ENCODE measurements at regions not wholly inside any gene's neighbourhood (a gene's known extent, or its start where the extent isn't known, plus 50 kb on each side); places are given as distances from the start of the nearest gene placed in this dataset.
A peak's percentile ranks its signal among the peaks of the same experiment; 100 is the strongest.
"Not testable (repeated sequence)": the region's sequence is repeated elsewhere in the genome, so short reads cannot be mapped to it uniquely, and the experiment has no call there.

DNA sequence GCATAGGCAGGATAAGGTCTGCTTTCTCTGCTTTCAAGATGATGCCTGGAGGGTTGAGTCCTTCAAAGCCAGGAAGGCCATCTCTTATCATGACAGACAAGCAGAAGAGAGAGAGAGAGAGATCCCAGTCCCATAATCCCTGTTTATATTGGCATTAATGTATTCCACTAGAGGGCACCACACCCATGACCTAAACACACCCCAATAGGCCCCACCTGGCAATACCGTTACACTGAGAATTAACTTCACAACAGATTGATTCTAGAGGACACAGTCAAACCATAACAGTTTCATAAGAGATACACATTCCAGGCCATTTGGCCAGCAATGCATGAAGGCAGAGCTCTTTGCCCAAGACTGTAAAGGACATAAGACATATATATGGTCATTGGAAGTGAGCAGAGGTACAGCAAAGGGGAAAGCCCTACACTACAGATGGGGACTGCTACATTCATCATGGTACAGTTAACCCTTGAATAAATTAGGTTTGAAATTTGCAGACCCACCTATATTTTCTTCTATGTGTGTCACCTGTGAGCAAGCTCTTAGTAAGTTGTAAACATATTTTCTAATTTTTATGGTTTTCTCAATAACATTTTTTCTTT, 1516.1 kb downstream of the RPIA start:
- peak; percentile 3 for DNase-seq (ENCODE audit: low read depth)
- no peak overlapping the region for H3K4me3 ChIP-seq (ENCODE audit: low read length)
- TF ChIP-seq, protein P1, sequence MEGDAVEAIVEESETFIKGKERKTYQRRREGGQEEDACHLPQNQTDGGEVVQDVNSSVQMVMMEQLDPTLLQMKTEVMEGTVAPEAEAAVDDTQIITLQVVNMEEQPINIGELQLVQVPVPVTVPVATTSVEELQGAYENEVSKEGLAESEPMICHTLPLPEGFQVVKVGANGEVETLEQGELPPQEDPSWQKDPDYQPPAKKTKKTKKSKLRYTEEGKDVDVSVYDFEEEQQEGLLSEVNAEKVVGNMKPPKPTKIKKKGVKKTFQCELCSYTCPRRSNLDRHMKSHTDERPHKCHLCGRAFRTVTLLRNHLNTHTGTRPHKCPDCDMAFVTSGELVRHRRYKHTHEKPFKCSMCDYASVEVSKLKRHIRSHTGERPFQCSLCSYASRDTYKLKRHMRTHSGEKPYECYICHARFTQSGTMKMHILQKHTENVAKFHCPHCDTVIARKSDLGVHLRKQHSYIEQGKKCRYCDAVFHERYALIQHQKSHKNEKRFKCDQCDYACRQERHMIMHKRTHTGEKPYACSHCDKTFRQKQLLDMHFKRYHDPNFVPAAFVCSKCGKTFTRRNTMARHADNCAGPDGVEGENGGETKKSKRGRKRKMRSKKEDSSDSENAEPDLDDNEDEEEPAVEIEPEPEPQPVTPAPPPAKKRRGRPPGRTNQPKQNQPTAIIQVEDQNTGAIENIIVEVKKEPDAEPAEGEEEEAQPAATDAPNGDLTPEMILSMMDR (conservative IDR thresholded peaks at IDR 0.05; ENCODE audit: low read length) = peak; percentile 44

DNA sequence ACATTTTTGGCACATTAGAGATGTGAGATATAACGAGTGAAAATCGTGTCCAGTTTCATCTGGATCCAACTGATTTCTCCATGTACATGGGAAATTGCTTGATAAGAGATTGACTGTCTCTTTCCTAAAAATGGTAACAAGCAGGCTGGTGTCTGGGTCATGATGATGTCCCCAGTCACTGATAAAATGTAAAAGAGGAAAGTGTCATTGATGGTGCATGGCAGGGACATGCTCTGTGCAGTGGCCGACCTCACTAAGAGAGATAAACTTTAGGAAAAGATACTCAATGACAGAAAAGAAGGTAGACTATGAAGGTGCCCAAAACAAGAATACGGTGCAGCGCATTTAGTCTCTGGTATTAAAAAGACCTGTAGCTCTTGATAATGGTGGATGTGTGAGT, 1517.5 kb downstream of the RPIA start:
- no peak for DNase-seq (ENCODE audit: low read depth)
- H3K4me3 ChIP-seq (ENCODE audit: low read length) = no peak overlapping the region
- TF ChIP-seq, protein P1 (conservative IDR thresholded peaks at IDR 0.05; ENCODE audit: low read length) = no peak

- TF ChIP-seq, protein P1 (conservative IDR thresholded peaks at IDR 0.05; ENCODE audit: low read length) = no peak
- H3K4me3 ChIP-seq (ENCODE audit: low read length) = no peak overlapping the region
- DNase-seq (ENCODE audit: low read depth) = no peak
Observed at GRCh38 chr2:90209806-90210205, 1518.3 kb downstream of the RPIA start.

- DNase-seq (ENCODE audit: low read depth); H3K4me3 ChIP-seq (ENCODE audit: low read length): not testable (repeated sequence)
Observed at GRCh38 chr2:90215880-90216279, 1524.4 kb downstream of the RPIA start.

DNA sequence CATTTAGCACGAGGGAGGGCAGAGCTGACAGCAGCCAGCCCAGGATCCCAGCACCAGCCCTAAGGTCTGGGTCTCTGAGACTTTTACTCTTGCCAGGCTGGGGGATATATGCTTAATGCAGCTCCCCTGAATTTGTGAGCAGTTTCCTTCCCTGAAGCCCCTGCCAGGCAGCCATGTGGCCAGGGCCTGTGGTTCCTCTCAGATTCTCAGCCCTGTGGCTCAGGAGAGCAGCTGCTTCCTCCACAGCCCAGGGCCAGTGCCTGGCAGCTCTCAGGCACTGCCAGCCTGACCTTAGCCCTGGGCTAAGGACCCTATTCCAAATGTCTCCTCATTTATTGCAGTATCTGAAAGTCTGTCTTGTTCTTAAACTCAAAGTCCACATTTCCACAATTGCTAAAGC, 1525.3 kb downstream of the RPIA start:
- DNase-seq (ENCODE audit: low read depth); H3K4me3 ChIP-seq (ENCODE audit: low read length): not testable (repeated sequence)

DNA sequence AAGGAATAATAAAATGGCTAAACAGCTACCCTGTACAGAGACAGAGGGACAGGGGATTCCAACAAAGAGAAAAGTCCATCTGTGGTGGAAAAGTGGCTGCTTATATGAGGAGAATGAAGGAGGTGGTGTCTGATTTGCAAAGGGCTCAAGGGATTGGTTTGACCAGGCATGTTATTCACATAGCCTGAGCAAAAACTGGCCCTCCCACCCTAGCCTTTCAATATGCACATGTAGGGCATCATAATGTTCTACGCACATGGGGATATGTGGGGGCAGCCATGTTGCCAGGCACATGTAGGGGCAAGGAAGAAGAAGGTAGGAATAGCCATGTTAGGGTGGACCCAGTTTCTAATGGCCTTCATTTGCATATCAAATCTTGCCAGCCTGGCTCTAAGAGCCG, 1527.1 kb downstream of the RPIA start:
- H3K4me3 ChIP-seq (ENCODE audit: low read length); DNase-seq (ENCODE audit: low read depth): not testable (repeated sequence)

DNA sequence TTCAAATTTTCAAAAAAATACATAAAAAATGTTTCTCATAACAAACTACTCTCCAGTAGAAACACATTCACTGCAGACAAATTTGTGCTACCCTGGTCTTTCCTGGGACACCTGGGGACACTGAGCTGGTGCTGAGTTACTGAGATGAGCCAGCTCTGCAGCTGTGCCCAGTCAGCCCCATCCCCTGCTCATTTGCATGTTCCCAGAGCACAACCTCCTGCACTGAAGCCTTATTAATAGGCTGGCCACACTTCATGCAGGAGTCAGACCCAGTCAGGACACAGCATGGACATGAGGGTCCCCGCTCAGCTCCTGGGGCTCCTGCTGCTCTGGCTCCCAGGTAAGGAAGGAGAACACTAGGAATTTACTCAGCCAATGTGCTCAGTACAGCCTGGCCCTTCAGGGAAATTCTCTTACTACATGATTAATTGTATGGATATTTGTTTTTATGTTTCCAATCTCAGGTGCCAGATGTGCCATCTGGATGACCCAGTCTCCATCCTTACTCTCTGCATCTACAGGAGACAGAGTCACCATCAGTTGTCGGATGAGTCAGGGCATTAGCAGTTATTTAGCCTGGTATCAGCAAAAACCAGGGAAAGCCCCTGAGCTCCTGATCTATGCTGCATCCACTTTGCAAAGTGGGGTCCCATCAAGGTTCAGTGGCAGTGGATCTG, 1529.3 kb downstream of the RPIA start:
- not testable (repeated sequence) for H3K4me3 ChIP-seq (ENCODE audit: low read length); DNase-seq (ENCODE audit: low read depth)

DNA sequence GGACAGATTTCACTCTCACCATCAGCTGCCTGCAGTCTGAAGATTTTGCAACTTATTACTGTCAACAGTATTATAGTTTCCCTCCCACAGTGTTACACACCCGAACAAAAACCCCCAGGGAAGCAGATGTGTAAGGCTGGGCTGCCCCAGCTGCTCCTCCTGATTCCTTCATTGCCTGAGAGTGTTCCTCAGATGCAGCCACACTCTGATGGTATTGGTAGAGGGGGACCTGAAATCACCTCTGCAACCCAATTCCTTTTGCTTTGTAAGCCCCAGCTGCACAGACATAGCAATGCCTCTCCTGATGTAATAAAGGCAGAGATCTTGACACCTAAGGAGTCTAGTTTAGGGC, 1529.8 kb downstream of the RPIA start:
- H3K4me3 ChIP-seq (ENCODE audit: low read length) = no peak overlapping the region
- TF ChIP-seq, protein P1 (conservative IDR thresholded peaks at IDR 0.05; ENCODE audit: low read length) = no peak
- DNase-seq (ENCODE audit: low read depth) = no peak

DNA sequence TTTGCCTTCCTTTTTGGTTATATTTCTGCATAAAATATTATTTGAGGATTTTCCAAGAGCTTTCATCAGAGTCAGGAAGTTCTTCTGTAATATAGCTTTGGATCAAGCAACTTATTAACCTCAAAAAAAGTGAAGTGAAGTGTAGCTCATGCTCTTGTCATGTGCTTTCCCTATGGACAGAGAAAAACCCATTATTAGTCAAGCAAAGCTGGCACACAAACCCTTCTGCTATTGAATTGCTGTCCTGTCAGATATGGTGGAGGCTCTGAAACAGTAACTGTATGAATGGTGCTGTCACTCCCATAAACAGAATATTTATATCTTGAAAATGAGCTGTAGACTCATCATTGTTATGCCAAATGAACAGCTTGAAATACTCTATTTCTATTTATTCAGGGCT, 1533.3 kb downstream of the RPIA start:
- DNase-seq (ENCODE audit: low read depth); H3K4me3 ChIP-seq (ENCODE audit: low read length): not testable (repeated sequence)

GRCh38 chr2:90226465-90227072, 1535.1 kb downstream of the RPIA start:
- DNase-seq (ENCODE audit: low read depth); H3K4me3 ChIP-seq (ENCODE audit: low read length): not testable (repeated sequence)

DNA sequence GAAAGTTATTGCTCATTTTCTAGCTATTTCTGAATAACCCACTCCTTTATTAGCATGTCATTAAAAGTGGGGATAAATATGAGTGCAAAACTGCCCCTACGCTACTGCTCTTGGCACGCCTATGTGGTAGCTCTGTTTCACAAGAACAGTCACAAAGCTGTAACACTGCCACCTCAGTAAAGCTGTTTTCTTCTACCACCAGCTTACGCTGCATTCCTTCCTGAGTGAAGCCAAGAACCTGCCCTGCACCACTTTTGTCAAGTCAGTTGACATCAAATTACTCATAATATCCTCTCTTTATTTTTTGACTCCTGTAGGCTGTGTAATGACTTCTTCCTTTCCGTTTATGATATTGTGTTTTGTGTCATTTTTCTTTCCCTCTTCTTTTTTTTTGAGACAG, 1539.7 kb downstream of the RPIA start:
- DNase-seq (ENCODE audit: low read depth); H3K4me3 ChIP-seq (ENCODE audit: low read length): not testable (repeated sequence)

DNA sequence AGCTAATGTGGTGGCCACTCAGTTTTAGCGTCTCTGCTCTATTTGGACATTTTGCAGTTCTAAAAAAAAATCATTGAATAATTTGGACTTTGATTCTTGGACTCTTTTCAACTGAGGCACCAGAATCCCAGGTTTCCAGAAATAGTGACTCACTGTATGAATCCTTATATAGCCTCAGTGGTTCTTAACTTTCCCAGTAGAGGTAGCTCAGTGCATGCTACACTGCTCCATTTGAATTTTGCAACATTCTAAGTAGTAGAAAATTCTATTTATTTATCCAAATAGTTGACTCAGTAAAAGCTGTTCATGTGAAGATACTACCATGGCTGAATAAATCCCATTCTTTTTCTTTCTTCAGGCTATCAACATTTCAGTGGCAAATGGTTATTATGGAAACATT, 1544.0 kb downstream of the RPIA start:
- DNase-seq (ENCODE audit: low read depth); H3K4me3 ChIP-seq (ENCODE audit: low read length): not testable (repeated sequence)

DNA sequence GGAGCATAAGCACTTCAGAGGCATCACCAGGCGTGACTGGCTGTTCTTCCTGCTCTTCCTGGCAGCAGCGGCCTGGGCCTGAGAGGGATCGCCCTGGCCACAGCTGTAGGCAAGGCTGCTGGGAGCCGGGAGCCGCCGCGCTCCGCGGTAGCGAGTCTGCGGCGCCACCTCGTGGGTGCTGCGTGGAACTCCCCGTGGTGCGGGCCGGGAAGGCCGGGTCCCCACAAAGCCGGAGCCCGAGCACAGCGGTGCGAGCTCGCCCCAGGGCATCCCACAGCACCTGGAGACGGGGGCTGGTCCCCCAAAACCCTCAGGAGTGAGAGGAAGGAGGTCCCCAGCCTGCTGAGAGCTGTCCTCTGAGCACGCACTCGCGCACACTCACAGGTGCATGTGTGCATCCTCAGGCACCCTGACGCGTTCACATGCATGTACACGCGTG, 1546.5 kb downstream of the RPIA start:
- H3K4me3 ChIP-seq (ENCODE audit: low read length) = not testable (repeated sequence)
- DNase-seq (ENCODE audit: low read depth) = peak; percentile 51

DNA sequence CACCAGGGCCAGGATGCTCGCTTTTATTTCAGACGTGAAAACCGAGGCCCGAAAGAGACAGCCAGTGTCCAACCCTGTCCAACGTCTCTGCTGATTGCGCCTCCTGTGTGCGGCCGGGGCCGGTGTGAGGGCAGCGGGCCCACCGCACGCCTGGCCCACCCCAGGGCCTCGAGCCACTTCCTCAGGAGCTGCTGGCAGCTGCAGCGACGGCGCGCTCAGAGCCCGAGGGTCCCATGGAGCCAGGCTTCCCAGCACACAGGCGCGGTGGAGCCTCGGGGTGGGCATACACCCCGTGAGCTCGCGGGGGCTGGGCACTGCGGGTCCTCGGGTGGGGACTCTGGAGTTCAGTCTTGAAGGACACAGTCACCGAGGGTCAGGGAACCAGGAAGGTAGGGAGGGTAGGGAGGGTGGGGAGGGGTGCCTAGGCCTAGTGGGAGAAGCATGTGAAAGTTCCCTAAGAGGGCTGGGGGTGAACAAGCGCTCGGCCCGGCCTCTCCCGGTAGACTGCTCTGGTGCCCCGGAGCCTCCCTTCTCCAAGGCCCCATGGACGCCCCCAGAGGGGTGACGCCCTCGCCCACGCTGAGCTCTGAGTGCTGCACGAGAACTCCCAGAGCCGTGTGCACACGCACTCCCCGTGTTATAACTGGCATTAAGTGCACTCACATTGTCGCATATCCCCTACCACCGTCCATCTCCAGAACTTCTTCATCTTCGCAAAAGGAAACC, 1547.2 kb downstream of the RPIA start:
- not testable (repeated sequence) for DNase-seq (ENCODE audit: low read depth); H3K4me3 ChIP-seq (ENCODE audit: low read length)

All from AG10803 (cell line).